Osteocyte (in vitro differentiated cells): ENCODE measurements at regions not wholly inside any gene's neighbourhood (a gene's known extent, or its start where the extent isn't known, plus 50 kb on each side); places are given as distances from the start of the nearest gene placed in this dataset.

Experiments used
- DNase-seq: peaks from one replicate; pipeline ENCODE4 v3.0.0; 2021; ENCODE audit warnings: mixed read lengths; ENCODE audit not compliant: unreplicated experiment; ENCODE audit errors: extremely low spot score
- H3K27ac Mint-ChIP-seq: one replicate; pipeline ENCODE4 v1.8.0; 2021; ENCODE audit warnings: mild to moderate bottlenecking, mixed read lengths; ENCODE audit not compliant: unreplicated experiment
- H3K27me3 Mint-ChIP-seq: one replicate; pipeline ENCODE4 v1.8.0; 2021; ENCODE audit warnings: mixed read lengths; ENCODE audit not compliant: unreplicated experiment
- H3K36me3 Mint-ChIP-seq: one replicate; pipeline ENCODE4 v1.8.0; 2021; ENCODE audit warnings: mixed read lengths; ENCODE audit not compliant: unreplicated experiment
- H3K4me1 Mint-ChIP-seq: one replicate; pipeline ENCODE4 v1.8.0; 2021; ENCODE audit warnings: mixed read lengths; ENCODE audit not compliant: unreplicated experiment
- H3K4me3 Mint-ChIP-seq: one replicate; pipeline ENCODE4 v1.8.0; 2021; ENCODE audit warnings: mild to moderate bottlenecking, moderate library complexity, mixed read lengths; ENCODE audit not compliant: unreplicated experiment
- H3K9me3 Mint-ChIP-seq: one replicate; pipeline ENCODE4 v1.8.0; 2021; ENCODE audit warnings: mixed read lengths; ENCODE audit not compliant: unreplicated experiment
- TF ChIP-seq, protein P1 (sequence below): fragments of 200-600 bp; sonication (generic); IDR thresholded peaks from 2 replicates; pipeline ENCODE4 v1.5.0; 2021; ENCODE audit warnings: antibody characterized with exemption, mild to moderate bottlenecking, moderate library complexity

- H3K27me3 Mint-ChIP-seq, result peaks cover 2% of the 10 kb centered on the region
- H3K36me3 Mint-ChIP-seq, result no peaks in the 10 kb centered on the region
- no peak overlapping the region for H3K4me3 Mint-ChIP-seq
- DNase-seq, result no peak
- TF ChIP-seq, protein P1, sequence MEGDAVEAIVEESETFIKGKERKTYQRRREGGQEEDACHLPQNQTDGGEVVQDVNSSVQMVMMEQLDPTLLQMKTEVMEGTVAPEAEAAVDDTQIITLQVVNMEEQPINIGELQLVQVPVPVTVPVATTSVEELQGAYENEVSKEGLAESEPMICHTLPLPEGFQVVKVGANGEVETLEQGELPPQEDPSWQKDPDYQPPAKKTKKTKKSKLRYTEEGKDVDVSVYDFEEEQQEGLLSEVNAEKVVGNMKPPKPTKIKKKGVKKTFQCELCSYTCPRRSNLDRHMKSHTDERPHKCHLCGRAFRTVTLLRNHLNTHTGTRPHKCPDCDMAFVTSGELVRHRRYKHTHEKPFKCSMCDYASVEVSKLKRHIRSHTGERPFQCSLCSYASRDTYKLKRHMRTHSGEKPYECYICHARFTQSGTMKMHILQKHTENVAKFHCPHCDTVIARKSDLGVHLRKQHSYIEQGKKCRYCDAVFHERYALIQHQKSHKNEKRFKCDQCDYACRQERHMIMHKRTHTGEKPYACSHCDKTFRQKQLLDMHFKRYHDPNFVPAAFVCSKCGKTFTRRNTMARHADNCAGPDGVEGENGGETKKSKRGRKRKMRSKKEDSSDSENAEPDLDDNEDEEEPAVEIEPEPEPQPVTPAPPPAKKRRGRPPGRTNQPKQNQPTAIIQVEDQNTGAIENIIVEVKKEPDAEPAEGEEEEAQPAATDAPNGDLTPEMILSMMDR, result no peak
- no peaks in the 10 kb centered on the region for H3K9me3 Mint-ChIP-seq
- no peak overlapping the region for H3K27ac Mint-ChIP-seq
- no peaks in the 10 kb centered on the region for H3K4me1 Mint-ChIP-seq
Observed at GRCh38 chr6:8494730-8495129, 59.4 kb upstream of the SLC35B3 start.

- no peaks in the 10 kb centered on the region for H3K36me3 Mint-ChIP-seq
- H3K4me3 Mint-ChIP-seq, result no peak overlapping the region
- H3K27ac Mint-ChIP-seq, result no peak overlapping the region
- H3K4me1 Mint-ChIP-seq, result no peaks in the 10 kb centered on the region
- TF ChIP-seq, protein P1, result no peak
- H3K27me3 Mint-ChIP-seq, result peaks cover 2% of the 10 kb centered on the region
- no peak for DNase-seq
- H3K9me3 Mint-ChIP-seq, result no peaks in the 10 kb centered on the region
Observed at GRCh38 chr6:8492536-8493133, 57.3 kb upstream of the SLC35B3 start.
